ENCODE measurements at regions not wholly inside any gene's neighbourhood (a gene's known extent, or its start where the extent isn't known, plus 50 kb on each side); places are given as distances from the start of the nearest gene placed in this dataset.

DNA sequence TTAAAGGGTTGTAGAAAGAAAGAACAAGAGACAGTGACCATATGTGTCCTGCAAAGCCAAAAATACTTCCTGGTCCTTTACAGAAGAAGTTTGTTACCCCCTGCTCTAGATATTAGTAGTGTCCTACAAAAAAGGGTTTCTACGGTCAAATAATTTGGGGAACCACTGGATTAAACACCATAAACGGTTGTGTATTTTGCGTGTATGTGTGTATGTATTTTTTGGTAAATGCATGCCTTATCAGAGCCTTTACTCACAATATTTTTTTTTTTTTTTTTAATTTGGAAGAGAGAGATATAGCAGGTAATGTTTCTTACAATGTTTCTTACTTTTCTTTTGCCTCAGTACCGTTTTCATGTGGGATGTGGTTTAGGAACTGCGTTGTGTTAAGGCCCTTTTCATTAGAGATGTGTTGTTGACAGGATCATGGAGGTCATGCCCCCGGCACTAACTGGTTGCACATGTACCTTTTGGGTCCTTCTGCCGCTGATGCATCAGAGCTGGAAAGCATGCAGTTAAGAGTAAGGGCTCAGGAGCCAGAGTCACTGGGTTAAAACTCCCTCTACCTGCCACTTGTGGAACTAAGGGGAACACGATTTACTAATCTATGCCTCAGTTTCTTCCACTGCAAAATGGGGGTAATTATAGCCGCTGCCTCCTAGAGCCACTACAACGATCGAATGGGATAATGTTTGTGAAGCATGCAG, 234.6 kb upstream of the KAZN start:
- H3K27ac ChIP-seq, result no peak overlapping the region
- no peaks in the 10 kb centered on the region for H3K36me3 ChIP-seq (ENCODE audit: low read depth)
- DNase-seq, result no peak
- no peaks in the 10 kb centered on the region for H3K9me2 ChIP-seq (ENCODE audit: insufficient read depth)
- no peak overlapping the region for H3K4me3 ChIP-seq
- no peak for TF ChIP-seq EZH2 (IDR thresholded peaks at IDR 0.05; ENCODE audit: low read depth)
- TF ChIP-seq, protein P1, sequence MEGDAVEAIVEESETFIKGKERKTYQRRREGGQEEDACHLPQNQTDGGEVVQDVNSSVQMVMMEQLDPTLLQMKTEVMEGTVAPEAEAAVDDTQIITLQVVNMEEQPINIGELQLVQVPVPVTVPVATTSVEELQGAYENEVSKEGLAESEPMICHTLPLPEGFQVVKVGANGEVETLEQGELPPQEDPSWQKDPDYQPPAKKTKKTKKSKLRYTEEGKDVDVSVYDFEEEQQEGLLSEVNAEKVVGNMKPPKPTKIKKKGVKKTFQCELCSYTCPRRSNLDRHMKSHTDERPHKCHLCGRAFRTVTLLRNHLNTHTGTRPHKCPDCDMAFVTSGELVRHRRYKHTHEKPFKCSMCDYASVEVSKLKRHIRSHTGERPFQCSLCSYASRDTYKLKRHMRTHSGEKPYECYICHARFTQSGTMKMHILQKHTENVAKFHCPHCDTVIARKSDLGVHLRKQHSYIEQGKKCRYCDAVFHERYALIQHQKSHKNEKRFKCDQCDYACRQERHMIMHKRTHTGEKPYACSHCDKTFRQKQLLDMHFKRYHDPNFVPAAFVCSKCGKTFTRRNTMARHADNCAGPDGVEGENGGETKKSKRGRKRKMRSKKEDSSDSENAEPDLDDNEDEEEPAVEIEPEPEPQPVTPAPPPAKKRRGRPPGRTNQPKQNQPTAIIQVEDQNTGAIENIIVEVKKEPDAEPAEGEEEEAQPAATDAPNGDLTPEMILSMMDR (conservative IDR thresholded peaks at IDR 0.05), result no peak
- ChIA-PET POLR2A (ENCODE audit: unreplicated experiment) (no interaction called here), CTCF (no interaction called here)
- intact Hi-C loops (cut with micrococcal nuclease; ENCODE audit: unreplicated experiment), result no loop called here
- no peaks in the 10 kb centered on the region for H3K9me3 ChIP-seq (ENCODE audit: insufficient read depth, low read depth)
- no TSS peak for BruUV-seq (replicated peaks)
- H3K79me2 ChIP-seq (ENCODE audit: low read depth), result no peaks in the 10 kb centered on the region
- no peaks in the 10 kb centered on the region for H3K4me1 ChIP-seq (replicated peaks; ENCODE audit: insufficient read depth)
- no peaks in the 10 kb centered on the region for H3F3A ChIP-seq (ENCODE audit: insufficient read depth, low read depth)
- no peak overlapping the region for H3K4me2 ChIP-seq
- no peak overlapping the region for H2AFZ ChIP-seq
- no peaks in the 10 kb centered on the region for H4K20me1 ChIP-seq (ENCODE audit: insufficient read depth)
- H3K27me3 ChIP-seq (ENCODE audit: insufficient read depth, low read depth), result peaks cover 24% of the 10 kb centered on the region; the same call in 1 of the 2 replicates

DNA sequence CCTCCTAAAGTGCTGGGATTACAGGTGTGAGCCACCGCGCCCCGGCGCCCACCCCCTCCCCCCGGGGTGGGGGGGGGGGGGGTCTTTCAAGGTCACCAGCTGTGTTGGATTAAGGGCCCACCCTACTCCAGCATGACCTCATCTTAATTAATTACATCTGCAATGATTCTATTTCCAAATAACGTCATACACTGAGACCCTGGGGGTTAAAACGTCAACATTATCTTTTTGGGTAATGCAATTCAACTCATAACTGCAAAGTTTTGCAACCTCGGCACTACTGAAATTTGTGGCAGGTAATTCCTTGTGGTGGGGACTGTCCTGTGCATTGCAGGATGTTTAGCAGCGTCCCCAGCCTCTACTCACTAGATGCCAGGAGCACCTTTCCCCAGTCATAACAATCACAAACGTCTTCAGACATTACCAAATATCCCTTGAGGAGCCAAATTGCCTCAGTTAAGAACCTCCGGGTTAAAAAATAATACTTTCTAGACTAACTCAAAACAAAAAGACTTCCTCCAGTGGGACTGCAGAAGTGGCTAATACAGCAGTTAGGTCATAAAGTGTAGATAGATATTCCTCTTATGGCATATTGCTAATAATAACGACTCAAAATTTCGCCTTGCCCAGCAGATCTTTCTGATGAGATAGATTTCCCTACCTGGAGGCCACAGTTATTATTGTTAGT, 233.0 kb upstream of the KAZN start:
- H3K4me1 ChIP-seq (replicated peaks; ENCODE audit: insufficient read depth), result no peaks in the 10 kb centered on the region
- BruUV-seq (replicated peaks), result no TSS peak
- no peaks in the 10 kb centered on the region for H3K9me3 ChIP-seq (ENCODE audit: insufficient read depth, low read depth)
- no peak overlapping the region for H3K4me3 ChIP-seq
- H3F3A ChIP-seq (ENCODE audit: insufficient read depth, low read depth), result no peaks in the 10 kb centered on the region
- ChIA-PET CTCF (no interaction called here), POLR2A (ENCODE audit: unreplicated experiment) (no interaction called here)
- peaks cover 26% of the 10 kb centered on the region; the same call in 1 of the 2 replicates for H3K27me3 ChIP-seq (ENCODE audit: insufficient read depth, low read depth)
- no peak overlapping the region for H2AFZ ChIP-seq
- intact Hi-C loops (cut with micrococcal nuclease; ENCODE audit: unreplicated experiment), result no loop called here
- no peak overlapping the region for H3K4me2 ChIP-seq
- H4K20me1 ChIP-seq (ENCODE audit: insufficient read depth), result no peaks in the 10 kb centered on the region
- DNase-seq, result no peak
- no peak for TF ChIP-seq EZH2 (IDR thresholded peaks at IDR 0.05; ENCODE audit: low read depth)
- TF ChIP-seq, protein P1 (conservative IDR thresholded peaks at IDR 0.05), result no peak
- no peaks in the 10 kb centered on the region for H3K9me2 ChIP-seq (ENCODE audit: insufficient read depth)
- no peaks in the 10 kb centered on the region for H3K79me2 ChIP-seq (ENCODE audit: low read depth)
- no peaks in the 10 kb centered on the region for H3K36me3 ChIP-seq (ENCODE audit: low read depth)
- no peak overlapping the region for H3K27ac ChIP-seq

DNA sequence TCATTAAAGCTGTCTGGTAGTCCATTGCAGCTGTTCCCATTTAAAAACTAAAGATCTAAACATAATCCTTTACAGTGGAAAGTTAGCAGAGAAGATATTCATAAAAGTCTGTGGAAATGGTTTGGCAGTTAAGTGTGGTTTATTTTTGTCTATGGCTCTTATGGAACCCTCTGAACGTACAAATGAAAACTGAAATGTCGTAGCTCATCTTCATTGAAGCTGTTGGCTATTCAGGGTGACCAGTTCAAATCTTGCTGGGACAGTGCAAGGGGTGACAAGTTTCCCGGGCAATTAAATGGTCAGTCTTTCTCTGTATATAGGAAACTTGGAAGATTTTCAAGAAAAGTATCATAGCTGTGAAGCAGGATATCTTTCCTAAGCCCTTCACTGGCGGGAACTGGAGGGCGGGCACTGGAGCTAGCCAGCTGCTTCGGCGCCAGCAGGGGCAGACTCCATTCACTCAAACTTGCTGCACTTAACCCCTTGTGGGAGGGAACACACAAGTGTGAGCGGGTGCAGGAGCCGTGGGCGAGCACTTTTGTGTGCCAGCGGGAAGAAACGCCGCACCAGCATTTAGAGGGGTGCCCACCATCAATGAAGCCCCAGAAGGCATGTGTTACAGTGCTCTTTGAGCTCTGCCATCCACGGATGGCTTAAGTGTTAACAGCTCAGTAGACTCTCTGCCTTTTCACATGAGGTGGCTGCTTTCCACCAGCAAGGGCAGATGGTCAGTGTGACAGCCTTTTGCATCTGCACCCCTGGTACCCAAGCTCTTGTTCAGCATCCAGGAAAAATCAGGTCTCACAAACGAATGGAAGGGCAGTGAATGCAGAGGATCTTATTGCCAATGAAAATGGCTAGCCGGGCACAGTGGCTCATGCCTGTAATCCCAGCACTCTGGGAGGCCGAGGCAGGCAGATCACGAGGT, 232.1 kb upstream of the KAZN start:
- H3F3A ChIP-seq (ENCODE audit: insufficient read depth, low read depth), result no peaks in the 10 kb centered on the region
- ChIA-PET POLR2A (ENCODE audit: unreplicated experiment) (no interaction called here), CTCF (no interaction called here)
- H2AFZ ChIP-seq, result no peak overlapping the region
- H3K4me1 ChIP-seq (replicated peaks; ENCODE audit: insufficient read depth), result no peaks in the 10 kb centered on the region
- no peaks in the 10 kb centered on the region for H3K9me3 ChIP-seq (ENCODE audit: insufficient read depth, low read depth)
- peaks cover 26% of the 10 kb centered on the region; the same call in 1 of the 2 replicates for H3K27me3 ChIP-seq (ENCODE audit: insufficient read depth, low read depth)
- H3K4me2 ChIP-seq, result no peak overlapping the region
- H3K79me2 ChIP-seq (ENCODE audit: low read depth), result no peaks in the 10 kb centered on the region
- no peaks in the 10 kb centered on the region for H4K20me1 ChIP-seq (ENCODE audit: insufficient read depth)
- no peak overlapping the region for H3K4me3 ChIP-seq
- H3K27ac ChIP-seq, result no peak overlapping the region
- no TSS peak for BruUV-seq (replicated peaks)
- intact Hi-C loops (cut with micrococcal nuclease; ENCODE audit: unreplicated experiment), result no loop called here
- H3K9me2 ChIP-seq (ENCODE audit: insufficient read depth), result no peaks in the 10 kb centered on the region
- TF ChIP-seq, protein P1 (conservative IDR thresholded peaks at IDR 0.05), result no peak
- no peak for TF ChIP-seq EZH2 (IDR thresholded peaks at IDR 0.05; ENCODE audit: low read depth)
- no peak for DNase-seq
- no peaks in the 10 kb centered on the region for H3K36me3 ChIP-seq (ENCODE audit: low read depth)

Measured in PC-9 (cell line).